ENCODE measurements at regions not wholly inside any gene's neighbourhood (a gene's known extent, or its start where the extent isn't known, plus 50 kb on each side); places are given as distances from the start of the nearest gene placed in this dataset.
"Not testable (repeated sequence)": the region's sequence is repeated elsewhere in the genome, so short reads cannot be mapped to it uniquely, and the experiment has no call there.

- no peak for DNase-seq (ENCODE audit: low read depth)
Observed at GRCh38 chr12:68479261-68479895, 131.3 kb upstream of the RAP1B start.

GRCh38 chr12:68479896-68480291 is 130.8 kb upstream of the RAP1B start:
- DNase-seq (ENCODE audit: low read depth), result no peak

- no peak for DNase-seq (ENCODE audit: low read depth)
Observed at GRCh38 chr12:68480526-68480925, 130.2 kb upstream of the RAP1B start.

- DNase-seq (ENCODE audit: low read depth), result no peak
Observed at GRCh38 chr12:68481181-68481941, 129.3 kb upstream of the RAP1B start.

- DNase-seq (ENCODE audit: low read depth), result no peak
Observed at GRCh38 chr12:68482014-68482413, 128.7 kb upstream of the RAP1B start.

- no peak for DNase-seq (ENCODE audit: low read depth)
Observed at GRCh38 chr12:68482660-68483059, 128.0 kb upstream of the RAP1B start.

DNA sequence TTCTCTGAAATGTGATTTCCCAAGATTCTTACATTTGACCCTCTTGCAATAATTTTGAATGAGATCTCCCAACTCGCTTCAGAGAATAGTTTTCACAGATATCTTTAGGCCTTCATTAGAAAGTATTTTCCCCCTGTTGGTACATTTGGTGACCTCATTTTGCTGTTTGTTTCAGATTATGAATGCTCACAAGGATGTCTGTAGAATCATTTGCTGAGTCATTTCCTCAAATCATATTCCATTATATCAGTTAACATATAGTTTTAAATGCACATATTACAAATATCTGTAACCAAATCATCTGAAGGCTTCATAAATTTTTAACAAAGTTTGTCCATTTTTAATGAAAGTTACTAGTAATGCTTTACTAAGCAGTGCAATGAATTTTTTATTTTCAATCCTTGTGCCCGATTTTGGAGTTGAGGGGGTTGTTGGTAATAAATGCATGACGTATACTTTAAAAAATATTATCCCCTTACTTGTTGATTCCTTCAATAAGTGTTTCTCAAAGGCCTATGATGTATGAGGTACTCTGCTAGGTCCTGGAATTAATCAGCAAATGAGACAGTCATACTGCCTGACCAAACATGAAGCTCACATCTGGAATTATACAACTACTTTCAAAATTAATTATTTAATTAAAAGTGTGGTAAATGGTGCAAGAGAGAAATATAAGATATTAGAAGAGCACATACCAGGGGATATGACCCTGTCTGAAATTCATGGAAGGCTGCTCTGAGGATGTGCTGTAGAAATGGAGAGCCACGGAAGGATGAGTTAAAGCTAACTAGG is 126.9 kb upstream of the RAP1B start:
- DNase-seq (ENCODE audit: low read depth), result no peak

GRCh38 chr12:68484578-68484977 is 126.1 kb upstream of the RAP1B start:
- DNase-seq (ENCODE audit: low read depth), result not testable (repeated sequence)

DNA sequence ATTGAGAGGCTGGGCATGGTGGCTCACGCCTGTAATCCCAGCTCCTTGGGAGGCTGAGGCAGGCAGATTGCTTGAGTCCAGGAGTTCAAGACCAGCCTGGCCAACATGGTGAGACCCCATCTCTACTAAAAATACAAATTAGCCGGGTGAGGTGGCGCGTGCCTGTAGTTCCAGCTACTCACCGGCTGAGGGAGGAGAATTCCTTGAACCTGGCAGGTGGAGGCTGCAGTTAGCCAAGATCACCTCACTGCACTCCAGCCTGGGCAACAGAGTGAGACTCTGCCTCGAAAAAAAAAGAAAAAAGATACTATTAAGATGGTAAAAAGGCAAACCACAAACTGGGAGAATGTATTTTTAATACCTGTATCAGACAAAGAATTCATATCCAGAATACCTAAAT is 124.2 kb upstream of the RAP1B start:
- DNase-seq (ENCODE audit: low read depth), result not testable (repeated sequence)

DNA sequence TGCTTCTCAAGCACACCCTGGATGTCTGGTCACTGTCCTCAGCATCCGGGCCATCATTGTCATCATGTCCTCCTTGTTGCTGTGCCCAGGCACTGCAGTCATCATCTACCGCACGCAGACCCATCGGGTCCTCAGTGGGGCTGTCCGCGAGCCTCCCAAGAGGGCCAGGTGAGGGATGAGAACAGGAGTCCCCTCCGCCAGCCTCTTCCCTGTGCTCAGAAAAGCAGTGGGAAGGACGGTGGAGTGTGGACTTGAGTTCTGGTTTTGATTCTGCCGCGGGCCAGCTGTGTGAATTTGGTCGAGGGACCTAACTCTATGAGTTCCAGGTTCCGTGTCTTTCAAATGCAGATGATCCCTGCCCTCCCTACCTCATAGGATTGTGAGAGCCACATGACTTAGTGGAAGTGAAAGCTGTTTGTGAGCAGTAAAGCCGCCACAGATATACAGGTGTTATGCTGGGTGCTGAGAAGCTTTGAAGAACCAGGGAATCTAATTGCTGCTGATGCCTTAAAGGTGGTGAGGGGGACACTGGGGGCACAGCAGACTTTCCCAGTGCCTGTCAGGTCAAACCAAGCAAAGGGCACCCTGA is 122.9 kb upstream of the RAP1B start:
- no peak for DNase-seq (ENCODE audit: low read depth)

DNA sequence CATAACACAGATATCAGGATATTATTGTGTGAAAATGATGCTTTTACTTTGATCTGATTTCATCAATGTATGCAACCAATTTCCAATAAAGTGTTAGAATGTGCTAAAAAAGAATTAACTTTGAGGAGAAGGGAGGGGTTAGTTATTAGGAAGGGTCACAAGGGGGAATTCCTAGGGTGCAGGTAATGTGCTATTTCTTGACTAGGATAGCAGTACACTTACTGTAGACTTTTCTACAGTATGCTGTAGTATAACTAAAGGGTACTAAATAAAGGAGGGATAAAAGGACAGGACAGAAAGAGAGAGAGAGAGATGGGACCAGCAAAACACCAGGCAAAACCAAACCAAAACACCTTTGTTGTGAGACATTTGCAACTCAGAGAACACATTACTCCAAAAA is 121.4 kb upstream of the RAP1B start:
- no peak for DNase-seq (ENCODE audit: low read depth)

DNA sequence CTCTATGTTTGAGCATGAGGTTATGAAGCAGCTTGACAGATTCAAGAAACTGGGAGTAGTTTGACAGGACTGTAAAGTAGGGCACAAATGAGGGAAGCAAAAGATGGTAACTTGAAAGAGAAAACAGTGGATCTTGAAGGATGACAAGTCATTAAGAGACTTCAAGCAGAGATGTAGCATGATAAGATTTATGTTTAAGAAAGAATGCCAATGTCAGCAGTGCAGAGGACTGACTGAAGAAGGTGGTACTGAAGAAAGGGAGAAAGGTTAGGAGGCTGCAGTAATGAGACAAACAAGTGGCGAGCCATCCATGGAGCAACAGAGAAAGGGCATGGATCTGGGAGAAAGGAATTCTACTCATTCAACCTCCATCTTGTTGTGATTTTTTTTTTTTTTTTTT is 120.2 kb upstream of the RAP1B start:
- no peak for DNase-seq (ENCODE audit: low read depth)

- no peak for DNase-seq (ENCODE audit: low read depth)
Observed at GRCh38 chr12:68491204-68491960, 119.3 kb upstream of the RAP1B start.

DNA sequence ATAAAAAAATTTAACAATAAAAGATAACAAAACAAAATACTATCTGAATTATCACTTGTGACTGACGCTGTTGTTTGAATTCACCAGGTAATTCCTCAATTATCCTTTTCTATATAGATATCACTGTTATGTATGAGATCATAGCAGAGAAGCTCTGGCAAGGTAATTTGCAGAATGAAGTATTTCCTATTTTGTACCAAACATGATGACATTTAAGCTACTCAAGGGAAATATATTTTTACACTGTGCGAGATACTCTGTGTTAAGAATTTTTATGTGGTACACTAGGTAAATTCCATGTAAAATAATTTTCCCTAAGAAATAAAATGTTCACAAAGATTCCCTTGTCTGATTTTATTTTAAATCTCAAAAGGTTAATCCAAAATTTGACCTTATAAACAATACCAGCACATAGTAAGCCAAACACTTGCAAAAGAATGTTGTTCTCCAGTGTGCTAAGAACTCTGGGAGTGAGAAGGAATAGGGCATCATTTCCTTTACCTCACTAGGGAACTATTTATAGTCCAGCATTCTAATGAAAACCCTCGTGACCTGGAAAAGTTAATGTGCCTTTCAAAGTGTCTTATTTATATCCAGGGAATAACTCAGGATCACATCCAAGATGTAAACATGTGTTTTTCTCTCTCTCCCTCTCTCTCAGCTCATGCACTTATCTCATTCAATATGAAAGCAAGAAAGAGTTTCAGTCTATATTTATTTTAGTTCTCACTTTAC is 115.2 kb upstream of the RAP1B start:
- DNase-seq (ENCODE audit: low read depth), result no peak

DNA sequence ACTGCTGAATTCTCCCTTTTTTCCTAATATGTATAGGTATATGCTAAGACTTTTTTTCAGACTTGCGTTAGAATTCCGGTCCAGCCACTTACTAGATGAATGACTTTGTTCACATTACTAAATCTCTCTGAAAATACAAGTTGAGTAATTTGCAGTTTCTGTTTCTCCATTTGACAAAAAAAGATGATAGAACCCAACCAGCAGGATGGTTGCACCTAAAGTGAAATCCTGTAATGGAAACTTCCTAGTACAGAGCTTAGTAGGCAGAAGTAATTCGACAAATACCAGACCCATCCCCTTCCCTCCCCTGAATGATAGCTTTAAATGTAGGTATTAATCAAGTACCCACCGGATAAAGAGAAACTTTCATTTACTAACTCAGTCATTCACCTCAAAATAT is 113.6 kb upstream of the RAP1B start:
- DNase-seq (ENCODE audit: low read depth), result no peak

DNA sequence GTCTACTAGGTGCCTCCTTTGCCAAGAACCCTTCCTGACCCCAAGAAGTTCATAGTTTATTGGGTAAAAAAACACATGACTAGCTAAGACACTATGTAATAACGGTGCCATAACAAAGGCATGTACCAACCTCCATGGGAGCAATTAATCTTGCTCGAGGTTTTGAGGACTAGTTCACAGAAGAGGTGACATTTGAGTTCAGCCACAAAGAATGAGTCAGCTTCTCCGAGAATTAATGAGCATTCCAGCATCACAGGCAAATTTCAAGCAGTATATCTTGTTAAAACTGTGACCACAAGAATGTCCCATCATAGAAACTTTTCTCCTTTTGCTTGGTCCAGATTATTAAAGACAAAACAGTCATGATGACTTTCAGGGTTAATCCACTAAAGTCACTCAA is 113.0 kb upstream of the RAP1B start:
- DNase-seq (ENCODE audit: low read depth), result no peak

DNA sequence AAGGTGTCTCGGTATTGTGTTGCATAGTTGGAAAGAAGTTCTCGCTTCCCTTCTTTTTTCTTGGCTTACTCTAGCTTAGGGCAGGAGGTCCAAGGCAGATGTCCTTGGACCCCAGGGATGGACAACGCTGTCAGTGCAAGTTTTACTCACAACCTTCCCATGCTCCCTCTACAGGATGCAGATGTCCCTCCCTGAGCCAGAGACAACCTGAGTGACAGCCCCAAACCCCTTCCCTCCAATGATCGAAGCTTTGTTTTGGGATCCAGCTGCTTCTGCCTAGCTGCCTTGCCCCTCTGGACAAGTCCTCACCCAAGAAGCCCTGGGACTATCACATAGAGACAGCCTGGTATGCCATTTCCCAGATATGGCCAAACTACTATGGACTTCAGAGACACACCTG is 112.0 kb upstream of the RAP1B start:
- no peak for DNase-seq (ENCODE audit: low read depth)

- no peak for DNase-seq (ENCODE audit: low read depth)
Observed at GRCh38 chr12:68499616-68500015, 111.1 kb upstream of the RAP1B start.

DNA sequence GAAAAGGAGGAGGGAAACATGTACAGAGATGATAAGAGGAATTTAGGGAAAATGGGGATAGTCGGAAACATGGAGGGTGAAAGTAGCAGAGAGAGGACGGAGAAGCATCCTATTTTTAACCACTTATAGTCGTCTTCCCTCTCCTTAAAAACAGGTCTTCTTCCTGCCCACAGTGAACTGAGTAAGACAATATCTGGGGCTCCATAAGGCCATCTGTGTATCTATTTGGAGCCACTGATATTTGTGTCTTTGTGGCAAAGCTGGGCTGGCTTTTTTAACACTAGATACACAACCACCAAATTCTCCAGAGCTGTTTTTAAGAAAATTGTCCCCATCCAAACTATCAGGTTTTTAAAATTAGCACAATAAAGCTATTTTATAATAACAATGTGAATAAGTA is 109.5 kb upstream of the RAP1B start:
- no peak for DNase-seq (ENCODE audit: low read depth)

GRCh38 chr12:68505970-68506369 is 104.7 kb upstream of the RAP1B start:
- no peak for DNase-seq (ENCODE audit: low read depth)

DNA sequence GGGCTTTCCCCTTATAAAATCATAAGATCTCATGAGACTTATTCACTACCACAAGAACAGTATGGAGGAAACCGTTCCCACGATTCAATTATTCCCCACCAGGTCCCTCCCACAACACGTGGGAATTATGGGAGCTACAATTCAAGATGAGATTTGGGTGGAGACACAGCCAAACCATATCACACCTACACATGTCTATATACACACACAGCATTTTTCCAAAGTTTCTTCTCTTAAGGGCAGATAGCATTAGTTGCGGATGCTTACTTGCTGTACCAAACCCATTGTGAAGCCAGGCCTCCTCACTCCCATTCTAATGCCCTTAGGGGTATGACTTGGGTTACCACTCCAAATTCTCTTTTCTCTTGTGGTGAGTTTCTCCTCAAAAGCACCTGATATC is 104.1 kb upstream of the RAP1B start:
- no peak for DNase-seq (ENCODE audit: low read depth)

Measured in activated T-cell treated with anti-CD3 and anti-CD28 coated beads for 48 hours (primary cell).